H9 (cell line): ENCODE measurements at regions not wholly inside any gene's neighbourhood (a gene's known extent, or its start where the extent isn't known, plus 50 kb on each side); places are given as distances from the start of the nearest gene placed in this dataset.

Source experiments
- DNase-seq: peaks from one replicate; pipeline ENCODE4 v3.0.0-alpha.2; 2017
- H2AFZ ChIP-seq: one replicate; pipeline ENCODE4 v1.6.1; 2013; ENCODE audit warnings: mild to moderate bottlenecking, low read length, control low read depth, moderate library complexity
- H2AK5ac ChIP-seq: 2 replicates; pipeline ENCODE4 v1.6.1; 2013; ENCODE audit warnings: low read length, control low read depth, mixed read lengths; ENCODE audit not compliant: insufficient read length
- H2BK120ac ChIP-seq: one replicate; pipeline ENCODE4 v1.6.1; 2013; ENCODE audit warnings: low read depth, mild to moderate bottlenecking, low read length, control low read depth, inconsistent platforms; ENCODE audit not compliant: poor library complexity, severe bottlenecking
- H2BK12ac ChIP-seq: 2 replicates; pipeline ENCODE4 v1.6.1; 2013; ENCODE audit warnings: low read length, control low read depth, mixed read lengths, low read depth; ENCODE audit not compliant: insufficient read length
- H2BK15ac ChIP-seq: 2 replicates; pipeline ENCODE4 v1.6.1; 2013; ENCODE audit warnings: low read depth, low read length, control low read depth
- H2BK20ac ChIP-seq: one replicate; pipeline ENCODE4 v1.6.1; 2013; ENCODE audit warnings: low read depth, mild to moderate bottlenecking, low read length, control low read depth, inconsistent platforms; ENCODE audit not compliant: poor library complexity, severe bottlenecking
- H2BK5ac ChIP-seq: 2 replicates; pipeline ENCODE4 v1.6.1; 2013; ENCODE audit warnings: low read length, control low read depth, mixed read lengths; ENCODE audit not compliant: insufficient read length
- H3K14ac ChIP-seq: 2 replicates; pipeline ENCODE4 v1.6.1; 2013; ENCODE audit warnings: low read length, control low read depth; ENCODE audit not compliant: insufficient read depth
- H3K18ac ChIP-seq: 2 replicates; pipeline ENCODE4 v1.6.1; 2013; ENCODE audit warnings: low read depth, mild to moderate bottlenecking, mixed read lengths, low read length, control low read depth; ENCODE audit not compliant: insufficient read length
- H3K23ac ChIP-seq: 2 replicates; pipeline ENCODE4 v1.6.1; 2013; ENCODE audit warnings: low read length, control low read depth, mixed read lengths, low read depth; ENCODE audit not compliant: insufficient read length
- H3K23me2 ChIP-seq: 2 replicates; pipeline ENCODE4 v1.6.1; 2013; ENCODE audit warnings: low read depth, mild to moderate bottlenecking, mixed read lengths, low read length, control low read depth; ENCODE audit not compliant: insufficient read length, poor library complexity, severe bottlenecking
- H3K27ac ChIP-seq: 2 replicates; pipeline ENCODE4 v1.5.1; 2013; ENCODE audit warnings: low read length, control low read depth, mixed read lengths, low read depth; ENCODE audit not compliant: insufficient read length
- H3K27me3 ChIP-seq: 2 replicates; pipeline ENCODE4 v1.6.1; 2013; ENCODE audit warnings: low read length, control low read depth, inconsistent platforms; ENCODE audit not compliant: insufficient read depth
- H3K4ac ChIP-seq: 2 replicates; pipeline ENCODE4 v1.6.1; 2013; ENCODE audit warnings: low read depth, mild to moderate bottlenecking, control low read depth, inconsistent platforms, low read length, moderate library complexity
- H3K4me1 ChIP-seq: 2 replicates; pipeline ENCODE4 v1.6.1; 2013; ENCODE audit warnings: low read length, control low read depth, inconsistent platforms; ENCODE audit not compliant: insufficient read depth
- H3K4me2 ChIP-seq: 2 replicates; pipeline ENCODE4 v1.6.1; 2013; ENCODE audit warnings: low read length, control low read depth, mixed read lengths; ENCODE audit not compliant: insufficient read length, insufficient read depth
- H3K56ac ChIP-seq: 2 replicates; pipeline ENCODE4 v1.6.1; 2013; ENCODE audit warnings: low read depth, mild to moderate bottlenecking, mixed read lengths, low read length, control low read depth; ENCODE audit not compliant: insufficient read length
- H3K79me1 ChIP-seq: 2 replicates; pipeline ENCODE4 v1.6.1; 2013; ENCODE audit warnings: low read depth, mild to moderate bottlenecking, moderate library complexity, low read length, control low read depth, inconsistent platforms; ENCODE audit not compliant: insufficient read depth, poor library complexity, severe bottlenecking
- H3K79me2 ChIP-seq: 2 replicates; pipeline ENCODE4 v1.6.1; 2013; ENCODE audit warnings: low read length, control low read depth, inconsistent platforms; ENCODE audit not compliant: insufficient read depth
- H3K9ac ChIP-seq: 2 replicates; pipeline ENCODE4 v1.6.1; 2013; ENCODE audit warnings: low read length, control low read depth, mixed read lengths; ENCODE audit not compliant: insufficient read length; ENCODE audit errors: extremely low read depth
- H3K9me3 ChIP-seq: one replicate; pipeline ENCODE4 v1.6.1; 2013; ENCODE audit warnings: low read depth, low read length, inconsistent platforms; ENCODE audit not compliant: control insufficient read depth
- H3T11ph ChIP-seq: one replicate; pipeline ENCODE4 v1.6.1; 2013; ENCODE audit warnings: mild to moderate bottlenecking, low read length, control low read depth, inconsistent platforms
- H4K20me1 ChIP-seq: one replicate; pipeline ENCODE4 v1.6.1; 2013; ENCODE audit not compliant: control insufficient read depth, insufficient read length, insufficient read depth
- H4K5ac ChIP-seq: 2 replicates; pipeline ENCODE4 v1.6.1; 2013; ENCODE audit warnings: low read depth, mild to moderate bottlenecking, mixed read lengths, low read length, control low read depth; ENCODE audit not compliant: insufficient read length
- H4K8ac ChIP-seq: replicated peaks from 2 replicates; pipeline ENCODE4 v1.6.1; 2013; ENCODE audit warnings: low read length, control low read depth, mixed read lengths, low read depth; ENCODE audit not compliant: insufficient read length
- H4K91ac ChIP-seq: 2 replicates; pipeline ENCODE4 v1.6.1; 2013; ENCODE audit warnings: low read depth, mild to moderate bottlenecking, moderate library complexity, mixed read lengths, low read length, control low read depth; ENCODE audit not compliant: insufficient read length
- H3K27ac Mint-ChIP-seq, 3 experiments: 2 replicates in 2 of 3; 3 replicates in 1 of 3; pipeline ENCODE4 v1.8.0; 2020 to 2021; ENCODE audit warnings: mixed read lengths in 3 of 3, mild to moderate bottlenecking in 1 of 3, moderate library complexity in 1 of 3
- H3K27me3 Mint-ChIP-seq: 2 replicates; pipeline ENCODE4 v1.8.0; 2021; ENCODE audit warnings: low read depth, mild to moderate bottlenecking, moderate library complexity, mixed read lengths
- H3K36me3 Mint-ChIP-seq, 3 experiments: 2 replicates in 2 of 3; 3 replicates in 1 of 3; pipeline ENCODE4 v1.8.0; 2020 to 2021; ENCODE audit warnings: low read depth in 3 of 3, mixed read lengths in 3 of 3; ENCODE audit not compliant: insufficient read depth in 1 of 3
- H3K4me1 Mint-ChIP-seq, 2 experiments: 2 replicates each; pipeline ENCODE4 v1.8.0; 2020; ENCODE audit warnings: mixed read lengths in 2 of 2
- H3K4me3 Mint-ChIP-seq, 2 experiments: 2 replicates in 1 of 2; 3 replicates in 1 of 2; pipeline ENCODE4 v1.8.0; 2020 to 2021; ENCODE audit warnings: mild to moderate bottlenecking in 2 of 2, mixed read lengths in 2 of 2, moderate library complexity in 1 of 2
- H3K9me3 Mint-ChIP-seq, 2 experiments: 2 replicates in 1 of 2; 3 replicates in 1 of 2; pipeline ENCODE4 v1.8.0; 2020; ENCODE audit warnings: mild to moderate bottlenecking in 2 of 2, mixed read lengths in 2 of 2, moderate library complexity in 1 of 2
- WGBS: extraction: QIAGEN DNeasy Blood & Tissue Kit; methylation state at CpG from one replicate; pipeline ENCODE4 v1.1.7; 2013; ENCODE audit warnings: missing lambda C conversion rate, low lambda C conversion rate, mixed read lengths; ENCODE audit not compliant: insufficient read length; ENCODE audit errors: extremely low coverage; 5-methylcytosine and 5-hydroxymethylcytosine counted together
- TF ChIP-seq, protein P1 (sequence below): fragments of 200-600 bp; sonication (generic); conservative IDR thresholded peaks from 3 replicates; pipeline ENCODE4 v1.8.0; 2021; ENCODE audit warnings: antibody characterized with exemption, mild to moderate bottlenecking

DNA sequence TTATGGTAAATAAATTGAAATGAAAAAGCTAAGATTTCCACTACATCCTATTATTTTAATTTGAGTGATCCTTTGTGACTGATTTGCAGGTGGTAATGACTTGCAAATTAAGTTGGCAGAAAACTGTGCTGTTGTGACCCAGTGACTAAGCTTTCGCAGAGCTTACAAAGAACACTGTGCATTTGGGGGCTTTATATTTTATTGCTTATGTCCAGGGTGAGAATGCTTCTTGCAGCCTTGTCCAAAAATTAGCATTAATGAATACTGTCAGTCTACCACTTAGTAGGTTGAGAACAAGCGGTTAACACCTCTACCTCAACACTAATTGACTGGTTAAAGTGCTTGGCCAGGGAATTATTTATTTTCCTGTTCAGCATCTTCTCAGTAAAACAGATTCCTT lies 991.3 kb upstream of the DIAPH2 start:
- Histone ChIP-seq H2BK15ac (no peak overlapping the region), H3K27me3 (no peaks in the 10 kb centered on the region), H3K27ac (no peak overlapping the region), H2BK12ac (no peak overlapping the region), H3K56ac (no peak overlapping the region), H3K9me3 (peaks cover 8% of the 10 kb centered on the region), H4K91ac (no peak overlapping the region), H3K18ac (no peak overlapping the region), H2BK5ac (no peak overlapping the region), H4K20me1 (no peaks in the 10 kb centered on the region), H3K79me1 (no peaks in the 10 kb centered on the region), H3K9ac (no peak overlapping the region), H3K4me1 (no peaks in the 10 kb centered on the region), H3K4ac (no peak overlapping the region), H3K23ac (no peak overlapping the region), H4K8ac (no peak overlapping the region), H3K14ac (no peak overlapping the region), H2BK120ac (no peak overlapping the region), H2BK20ac (no peak overlapping the region), H4K5ac (no peak overlapping the region), H2AFZ (no peak overlapping the region), H3K79me2 (no peaks in the 10 kb centered on the region), H3K23me2 (no peaks in the 10 kb centered on the region), H3K4me2 (no peak overlapping the region), H2AK5ac (no peak overlapping the region), H3T11ph (no peak overlapping the region)
- peak overlapping the region in 2 of 3 experiments; percentile 12 to 38; a peak in 2 of 7 replicates for H3K27ac Mint-ChIP-seq
- TF ChIP-seq, protein P1, sequence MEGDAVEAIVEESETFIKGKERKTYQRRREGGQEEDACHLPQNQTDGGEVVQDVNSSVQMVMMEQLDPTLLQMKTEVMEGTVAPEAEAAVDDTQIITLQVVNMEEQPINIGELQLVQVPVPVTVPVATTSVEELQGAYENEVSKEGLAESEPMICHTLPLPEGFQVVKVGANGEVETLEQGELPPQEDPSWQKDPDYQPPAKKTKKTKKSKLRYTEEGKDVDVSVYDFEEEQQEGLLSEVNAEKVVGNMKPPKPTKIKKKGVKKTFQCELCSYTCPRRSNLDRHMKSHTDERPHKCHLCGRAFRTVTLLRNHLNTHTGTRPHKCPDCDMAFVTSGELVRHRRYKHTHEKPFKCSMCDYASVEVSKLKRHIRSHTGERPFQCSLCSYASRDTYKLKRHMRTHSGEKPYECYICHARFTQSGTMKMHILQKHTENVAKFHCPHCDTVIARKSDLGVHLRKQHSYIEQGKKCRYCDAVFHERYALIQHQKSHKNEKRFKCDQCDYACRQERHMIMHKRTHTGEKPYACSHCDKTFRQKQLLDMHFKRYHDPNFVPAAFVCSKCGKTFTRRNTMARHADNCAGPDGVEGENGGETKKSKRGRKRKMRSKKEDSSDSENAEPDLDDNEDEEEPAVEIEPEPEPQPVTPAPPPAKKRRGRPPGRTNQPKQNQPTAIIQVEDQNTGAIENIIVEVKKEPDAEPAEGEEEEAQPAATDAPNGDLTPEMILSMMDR: no peak
- H3K27me3 Mint-ChIP-seq: no peaks in the 10 kb centered on the region
- H3K9me3 Mint-ChIP-seq: peaks cover 17 to 22% of the 10 kb centered on the region in 2 experiments
- no peak overlapping the region for H3K4me3 Mint-ChIP-seq
- peaks cover 9 to 23% (median 20%) of the 10 kb centered on the region in 3 experiments for H3K36me3 Mint-ChIP-seq
- H3K4me1 Mint-ChIP-seq: peaks cover 13 to 19% of the 10 kb centered on the region in 2 experiments
- WGBS: no CpG with 5 or more reads among the region's 2 CpGs
- no peak for DNase-seq
